Embryonic facial prominence (tissue), 1 donor: ENCODE measurements at regions not wholly inside any gene's neighbourhood (a gene's known extent, or its start where the extent isn't known, plus 50 kb on each side); places are given as distances from the start of the nearest gene placed in this dataset.
A peak's percentile ranks its signal among the peaks of the same experiment; 100 is the strongest.

Source experiments
- DNase-seq: peaks from one replicate; pipeline ENCODE4 v3.0.0-alpha.2; 2016; ENCODE audit errors: extremely low spot score

DNA sequence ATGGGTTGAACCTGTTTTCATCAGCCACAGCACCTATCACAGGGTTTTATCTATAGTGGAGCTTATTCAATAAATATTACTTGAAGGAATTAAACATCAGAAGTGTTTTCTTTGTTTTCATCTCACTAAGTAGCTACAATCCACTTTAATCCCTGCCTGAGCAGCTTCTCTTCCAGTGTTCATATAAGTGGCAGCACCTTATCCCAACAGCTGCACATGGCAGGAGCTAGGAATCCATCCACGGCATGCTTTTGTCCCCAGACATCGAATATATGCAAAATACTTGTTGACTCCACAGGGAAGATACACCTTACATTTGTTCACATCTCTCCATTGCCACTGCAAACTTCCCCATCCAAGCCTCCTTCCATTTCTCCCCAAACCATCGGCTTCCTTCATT lies 549.8 kb upstream of the FAM241A start:
- no peak for DNase-seq

DNA sequence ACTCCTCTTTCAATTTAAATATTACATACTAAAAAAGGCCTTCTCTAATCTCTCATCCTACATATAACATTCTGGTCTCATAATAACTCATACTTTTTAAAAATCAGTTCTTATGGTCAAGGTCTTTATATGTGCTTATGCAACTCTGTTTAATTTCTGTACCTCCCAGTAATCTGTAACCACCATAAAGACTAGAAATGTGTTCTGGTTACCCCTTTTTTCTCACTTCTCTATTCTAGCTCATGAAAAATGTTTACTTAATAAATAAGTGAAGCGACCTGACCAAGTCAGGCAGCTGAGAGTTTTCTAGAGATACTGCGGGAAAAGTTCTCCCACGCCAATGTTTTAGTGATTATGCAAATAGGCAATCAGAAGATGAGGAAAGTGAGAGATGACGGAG lies 548.8 kb upstream of the FAM241A start:
- DNase-seq = no peak

DNA sequence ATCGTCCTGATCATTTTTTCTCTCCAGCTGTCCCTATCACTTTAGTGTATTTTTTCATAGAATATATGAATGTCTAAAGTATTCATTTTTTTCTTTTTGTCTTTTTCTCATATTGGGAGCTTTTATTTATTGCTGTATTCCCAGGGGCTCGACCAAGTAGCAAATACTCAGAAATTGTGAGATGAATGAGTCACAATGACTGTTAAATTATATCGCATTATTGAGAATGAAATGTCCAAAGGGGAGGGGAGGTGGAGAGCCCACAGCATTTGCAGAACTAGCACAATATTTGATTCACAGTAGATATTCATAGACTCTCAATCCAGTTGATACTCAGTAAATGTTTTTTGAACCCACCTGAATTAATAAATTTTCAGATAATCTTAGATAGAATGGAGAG lies 543.6 kb upstream of the FAM241A start:
- DNase-seq = no peak

DNA sequence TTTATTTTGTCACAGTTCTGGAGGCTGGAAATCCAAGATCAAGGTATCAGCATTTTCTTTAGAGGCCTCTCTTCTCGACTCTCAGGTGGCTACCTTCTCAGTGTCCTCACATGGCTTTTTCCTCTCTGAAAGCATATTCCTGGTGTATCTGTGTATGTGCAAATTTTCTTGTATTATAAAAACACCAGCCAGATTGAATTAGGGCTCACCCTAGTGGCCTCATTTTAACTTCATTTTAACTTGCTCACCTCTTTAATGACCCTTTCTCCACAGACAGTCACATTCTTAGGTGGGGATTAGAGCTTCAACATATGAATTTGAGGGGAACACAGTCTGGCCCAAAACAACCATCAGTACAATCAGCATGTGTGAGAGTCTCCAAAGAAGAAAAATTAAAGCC lies 542.4 kb upstream of the FAM241A start:
- no peak for DNase-seq

DNA sequence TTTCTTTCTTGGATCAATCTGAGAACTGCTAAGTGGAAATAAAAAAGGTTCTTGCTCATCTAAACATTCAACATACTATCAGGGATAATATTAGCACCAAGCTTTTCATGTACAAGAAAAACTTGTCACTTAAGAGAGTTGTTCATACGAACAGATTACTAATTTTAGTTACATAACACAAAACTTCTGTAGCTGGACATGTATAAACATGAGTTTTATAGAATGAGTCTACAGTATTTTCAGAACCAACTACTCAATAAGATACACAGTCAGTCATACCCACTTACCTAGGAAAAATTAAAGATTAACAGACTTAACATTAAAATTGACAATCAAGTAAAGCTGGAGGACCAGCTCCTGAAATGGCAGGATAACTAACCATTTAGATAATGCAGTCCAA lies 540.1 kb upstream of the FAM241A start:
- DNase-seq = no peak

DNA sequence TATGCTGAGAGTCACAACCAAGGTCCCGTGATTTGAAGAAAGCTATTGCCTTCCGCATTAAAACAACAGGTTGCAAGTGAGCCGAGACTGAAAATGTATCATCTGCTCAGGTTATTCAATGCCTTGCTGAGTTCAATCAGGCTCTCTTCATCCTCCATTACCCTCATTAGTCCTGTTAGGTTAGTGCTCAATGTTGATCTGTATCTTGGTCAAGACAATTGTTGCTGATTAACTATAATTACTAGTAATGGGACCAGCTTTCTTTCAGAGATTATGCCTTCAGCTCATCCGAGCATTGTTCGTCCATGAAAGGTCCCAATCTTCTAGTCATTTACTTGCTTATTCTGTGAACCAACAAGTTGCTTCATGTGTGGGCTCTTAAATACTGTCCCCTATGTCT lies 534.6 kb upstream of the FAM241A start:
- no peak for DNase-seq

DNA sequence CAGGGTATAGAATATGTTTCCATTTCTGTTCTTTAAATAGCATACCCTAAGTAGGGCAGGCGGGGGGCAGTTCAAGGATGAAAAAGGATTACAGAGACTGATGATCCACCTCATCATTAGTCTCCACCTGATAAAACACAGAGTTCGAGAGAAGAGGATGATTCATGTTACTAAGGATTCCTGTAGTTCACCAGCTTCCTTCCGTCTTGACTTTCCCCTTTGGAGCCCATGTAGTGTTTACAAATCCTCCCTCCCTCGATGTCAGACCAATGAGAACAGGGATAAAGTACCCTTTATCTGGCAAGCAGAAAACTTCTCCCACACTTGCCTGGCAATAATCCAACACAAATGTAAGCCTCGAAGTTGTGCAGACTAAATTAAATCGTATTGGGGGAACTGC lies 526.3 kb upstream of the FAM241A start:
- no peak for DNase-seq

DNA sequence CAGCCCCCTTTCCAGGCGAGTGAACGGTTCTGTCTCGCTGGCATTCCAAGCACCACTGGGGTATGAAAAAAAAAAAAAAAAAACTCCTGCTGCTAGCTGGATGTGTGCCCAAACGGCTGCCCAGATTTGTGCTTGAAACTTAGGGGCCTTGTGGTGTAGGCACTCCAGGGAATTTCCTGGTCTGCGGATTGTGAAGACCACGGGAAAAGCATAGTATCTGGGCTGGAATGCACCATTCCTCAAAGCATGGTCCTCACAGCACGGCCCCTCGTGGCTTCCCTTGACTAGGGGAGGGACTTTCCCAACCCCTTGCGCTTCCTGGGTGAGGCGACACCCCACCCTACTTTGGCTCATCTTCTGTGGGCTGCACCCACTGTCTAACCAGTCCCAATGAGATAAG lies 516.8 kb upstream of the FAM241A start:
- DNase-seq = no peak

DNA sequence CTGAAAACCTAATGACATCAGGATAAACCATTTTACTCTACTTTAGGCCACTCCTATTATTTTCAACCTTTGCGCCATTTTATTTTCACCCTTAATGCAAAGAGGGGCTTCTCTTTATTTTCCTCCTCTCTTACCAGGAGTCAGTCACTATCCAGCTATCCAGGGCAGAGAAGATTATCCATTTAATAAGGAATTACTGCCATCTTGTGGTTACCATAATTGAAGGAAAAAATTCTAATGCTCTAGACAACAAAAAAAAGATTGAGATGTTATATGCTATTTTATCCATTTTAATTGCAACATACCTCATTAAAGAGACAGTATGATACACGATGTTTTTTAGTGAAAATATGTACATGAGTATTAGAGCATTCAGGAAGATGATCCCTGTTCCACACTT lies 514.5 kb upstream of the FAM241A start:
- peak; percentile 49 for DNase-seq

DNA sequence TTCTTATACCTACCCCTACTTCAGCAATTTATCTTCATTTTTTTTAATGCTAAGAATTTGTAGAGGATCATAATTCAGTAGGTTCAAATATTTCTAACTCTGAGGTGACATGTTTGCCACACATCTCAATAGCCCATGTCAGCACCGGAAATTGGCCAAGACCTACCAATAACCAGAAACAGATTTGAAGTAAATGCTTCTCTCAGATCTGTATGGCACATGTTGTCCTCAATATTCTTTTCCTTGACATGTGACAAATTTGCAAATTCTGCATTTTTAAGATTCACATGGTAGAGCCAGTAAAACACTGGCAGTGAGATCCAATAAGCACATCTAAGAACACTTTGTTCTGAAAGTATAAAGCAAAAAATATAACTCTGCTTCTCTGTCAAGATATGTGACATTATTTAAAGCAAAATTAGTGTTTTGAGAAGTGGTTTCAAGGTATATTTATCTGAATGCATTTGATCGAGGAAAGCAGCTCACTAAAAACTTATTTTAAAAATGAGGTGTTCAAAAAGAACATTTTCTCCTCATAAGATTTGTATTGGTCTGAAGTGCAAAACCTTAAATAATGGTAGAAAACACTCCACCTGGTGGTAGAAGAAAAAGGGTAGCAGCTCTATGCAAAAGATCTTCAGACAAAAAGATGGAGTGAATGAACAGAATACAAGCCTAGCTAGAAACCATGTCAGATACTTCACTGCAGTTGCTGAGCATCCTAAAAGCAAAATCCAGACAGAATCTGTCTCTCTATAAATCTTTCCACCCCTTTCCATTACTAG lies 513.8 kb upstream of the FAM241A start:
- no peak for DNase-seq

DNA sequence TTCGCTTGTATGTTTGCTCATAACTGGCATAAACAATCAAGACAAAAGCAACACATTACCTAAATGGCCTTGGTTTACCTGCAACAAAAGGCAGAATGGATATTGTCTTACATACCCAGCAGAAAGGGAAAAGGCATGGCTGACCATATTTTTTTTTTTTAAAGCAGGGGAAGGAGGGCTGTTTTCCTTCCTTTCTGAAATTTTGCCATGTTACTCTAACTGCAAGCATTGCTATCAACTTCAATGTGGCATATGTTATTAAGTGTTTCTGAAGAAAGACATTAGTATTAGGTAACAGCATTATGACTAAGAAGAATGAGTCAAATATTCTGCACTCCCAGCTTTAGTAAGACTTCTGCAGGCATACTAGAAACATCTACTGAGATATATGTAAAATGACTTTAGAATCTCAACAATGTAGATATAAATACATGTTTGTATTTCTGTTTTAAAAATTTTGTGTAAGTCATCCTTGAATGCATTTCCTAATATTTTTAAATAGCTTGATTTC lies 512.6 kb upstream of the FAM241A start:
- DNase-seq = no peak

DNA sequence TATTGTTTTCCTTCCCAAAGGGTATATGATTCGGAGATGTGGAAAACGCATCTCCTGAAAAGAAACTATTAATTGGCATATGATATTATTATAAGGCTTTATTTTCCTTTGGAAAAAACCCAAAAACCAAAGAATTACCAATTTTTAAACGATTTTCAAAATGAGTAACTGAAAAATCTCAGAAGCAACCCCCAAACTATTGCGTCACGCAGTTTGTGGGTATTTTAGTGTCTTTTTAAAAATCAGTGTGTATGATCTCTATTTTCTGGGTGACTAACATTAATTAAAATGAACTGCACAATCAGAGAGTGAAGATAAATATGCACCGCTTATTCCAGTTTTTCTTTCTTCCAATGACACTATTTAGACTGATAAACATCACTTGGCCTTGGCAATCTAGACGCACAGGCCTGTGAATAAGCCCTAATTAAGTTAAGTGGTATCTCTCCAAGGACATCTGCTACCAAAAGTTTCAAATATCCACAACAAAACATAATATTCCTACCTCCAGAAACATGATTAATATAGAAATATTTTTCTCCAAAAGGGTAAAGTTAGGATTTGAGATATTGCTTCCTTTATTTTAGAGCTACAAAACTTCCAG lies 511.5 kb upstream of the FAM241A start:
- no peak for DNase-seq

DNA sequence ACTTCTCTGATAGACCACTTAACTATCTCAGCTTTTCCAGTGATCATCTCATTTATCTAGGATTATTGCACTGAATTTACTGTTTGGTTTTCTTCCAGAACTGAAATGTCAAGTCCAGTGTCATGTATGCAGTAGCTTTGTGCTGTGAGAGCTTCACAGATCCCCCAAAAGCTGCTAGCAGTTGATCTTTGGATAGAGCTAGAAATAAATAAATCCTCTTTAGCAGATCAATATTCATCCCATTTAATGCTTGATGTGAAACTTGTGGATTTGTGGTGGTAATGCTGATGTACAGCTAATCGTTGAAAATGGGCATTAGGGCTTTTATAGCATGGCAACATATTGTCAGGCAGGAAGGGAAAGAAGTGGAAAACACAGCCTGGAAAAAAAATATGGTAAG lies 509.6 kb upstream of the FAM241A start:
- DNase-seq = no peak

DNA sequence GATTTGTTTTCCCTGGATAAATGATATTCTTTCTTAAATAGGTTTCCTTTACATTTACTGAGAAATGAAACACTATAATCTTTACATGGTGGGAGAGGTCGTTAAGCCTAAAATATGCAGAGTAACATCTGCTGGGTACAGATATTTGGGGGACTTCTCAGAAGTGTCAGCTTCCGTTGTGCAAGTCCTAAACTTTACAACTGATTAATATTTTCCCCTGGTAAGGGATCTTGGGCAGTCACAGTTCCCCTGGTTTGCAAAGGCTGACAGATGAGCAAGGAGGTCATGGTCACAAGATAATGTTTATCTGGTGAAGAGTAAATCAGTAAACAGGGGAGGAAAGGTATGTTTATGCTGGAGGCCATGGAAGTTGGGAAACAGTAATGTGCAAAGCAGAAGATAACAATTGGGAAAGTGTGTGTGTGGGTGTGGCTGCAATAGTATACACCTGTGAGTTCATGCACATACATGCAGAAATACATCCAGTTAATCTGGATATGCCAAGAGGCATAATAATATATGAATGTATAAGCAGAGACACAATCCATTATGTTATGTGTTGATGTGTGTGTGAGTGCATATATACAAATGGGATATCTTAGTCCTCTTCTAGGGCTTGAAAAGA lies 508.2 kb upstream of the FAM241A start:
- no peak for DNase-seq

DNA sequence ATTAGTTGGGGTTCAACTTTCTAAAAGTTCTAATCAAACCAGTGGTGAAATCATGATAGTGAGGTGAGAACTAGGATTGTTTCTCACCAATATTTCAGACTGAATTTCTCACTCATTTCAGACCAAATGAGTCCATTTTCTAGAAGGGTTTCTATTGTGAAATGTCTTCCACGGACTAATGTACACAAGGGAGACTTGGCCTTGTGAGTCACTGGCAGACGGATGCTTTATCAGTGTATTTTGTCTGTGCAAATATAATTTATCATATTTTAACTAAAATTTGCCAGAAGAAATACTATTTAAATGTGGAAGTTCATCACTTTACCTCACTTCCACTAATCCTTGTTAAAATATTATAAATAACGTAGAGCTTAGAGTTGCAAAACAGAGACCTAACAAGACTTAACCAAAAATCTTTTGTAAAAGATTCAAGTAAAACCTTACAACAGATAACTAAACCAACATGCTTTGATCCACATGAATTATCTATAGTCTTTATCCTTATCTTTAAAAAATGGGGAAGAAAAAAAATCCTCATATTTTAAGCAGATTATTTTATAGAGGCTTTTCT lies 506.0 kb upstream of the FAM241A start:
- no peak for DNase-seq

DNA sequence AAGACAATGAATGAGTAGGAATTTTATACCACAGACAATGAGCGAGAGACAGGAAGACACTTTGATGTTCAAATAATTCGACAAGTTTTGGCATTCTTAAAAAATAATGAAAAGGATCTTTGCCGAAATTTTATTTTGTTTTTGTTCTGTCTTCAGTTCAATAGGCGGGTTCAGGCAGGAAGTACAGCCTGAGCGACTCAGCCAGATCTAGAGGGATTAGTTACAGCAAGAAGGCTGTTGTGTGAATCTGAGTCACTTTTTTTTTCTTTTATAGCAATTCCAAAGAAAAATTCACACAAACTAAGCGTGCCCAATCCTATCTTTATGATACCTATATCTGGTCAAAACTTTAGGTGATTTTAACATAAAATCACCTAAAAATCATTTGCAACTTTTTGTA lies 505.4 kb upstream of the FAM241A start:
- DNase-seq = no peak

DNA sequence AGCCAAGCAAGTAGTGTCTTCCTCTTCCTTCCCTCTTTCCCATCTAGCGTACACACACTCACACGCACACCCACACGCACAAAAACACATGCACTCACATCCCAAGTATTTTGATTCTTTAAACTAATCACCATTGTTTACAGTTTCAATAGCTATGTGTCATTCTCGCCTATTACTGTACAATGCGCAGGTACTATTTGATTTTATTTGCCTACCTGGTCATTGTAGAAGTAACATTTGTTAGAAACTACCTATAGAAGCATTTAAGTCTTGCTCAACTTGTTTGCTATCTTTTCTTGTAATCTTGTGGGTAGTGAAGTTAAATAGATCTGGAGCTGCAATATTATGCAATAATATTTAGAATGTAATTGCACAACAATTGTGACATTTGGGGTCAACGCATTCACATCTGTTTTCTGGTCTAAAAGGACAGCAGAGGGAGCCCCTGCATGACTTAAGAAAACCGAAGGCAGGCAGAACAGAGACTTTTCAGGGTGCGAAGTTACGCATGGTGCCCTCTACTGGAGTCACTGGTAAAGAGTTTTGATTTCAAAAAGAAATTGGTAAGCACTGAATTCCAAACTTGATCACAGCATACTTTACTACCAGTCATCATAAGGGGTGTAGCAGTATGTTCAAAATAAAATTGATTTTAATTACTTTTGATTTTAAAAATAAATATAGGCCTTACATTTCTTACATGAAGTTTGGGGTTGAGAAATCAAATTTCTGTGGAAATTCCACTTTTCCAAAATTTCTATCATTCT lies 503.3 kb upstream of the FAM241A start:
- DNase-seq = peak; percentile 72

DNA sequence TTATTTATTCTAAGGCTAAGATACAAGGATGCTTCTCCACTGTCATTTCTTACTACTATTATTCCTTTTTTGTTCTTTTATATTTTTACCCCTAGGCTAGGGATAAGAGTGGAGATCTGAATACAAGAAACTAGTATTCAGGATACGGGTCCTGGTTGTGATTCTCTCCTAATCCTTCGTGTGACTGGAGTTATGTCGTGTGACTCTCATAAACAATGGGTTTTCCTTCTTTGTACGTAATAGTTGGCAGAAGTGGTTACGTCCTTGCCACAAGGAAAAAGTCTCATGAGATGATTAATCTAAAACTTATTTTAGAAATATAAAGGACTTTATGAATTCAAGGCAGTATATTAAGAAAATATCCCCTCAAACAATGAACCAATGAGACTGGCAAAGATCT lies 497.2 kb upstream of the FAM241A start:
- DNase-seq = no peak

DNA sequence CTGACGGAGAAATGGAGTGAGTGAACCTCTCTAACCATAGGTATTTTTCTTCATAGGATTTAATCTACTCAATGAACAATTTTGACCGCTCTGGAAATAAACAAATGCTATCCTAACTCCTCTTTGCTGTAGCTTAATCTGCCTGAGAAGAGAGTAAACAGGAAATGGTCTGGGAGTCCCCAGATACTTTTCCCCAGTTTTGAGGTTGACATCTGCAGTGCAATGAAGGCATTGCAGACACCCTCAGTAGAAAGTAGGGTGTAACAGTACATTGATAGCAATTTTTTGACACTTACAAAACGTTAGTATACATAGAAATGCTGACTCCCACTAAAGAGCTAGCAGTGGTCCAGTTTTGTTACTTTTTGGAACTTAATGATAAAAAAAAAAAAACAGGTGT lies 495.9 kb upstream of the FAM241A start:
- DNase-seq = no peak

DNA sequence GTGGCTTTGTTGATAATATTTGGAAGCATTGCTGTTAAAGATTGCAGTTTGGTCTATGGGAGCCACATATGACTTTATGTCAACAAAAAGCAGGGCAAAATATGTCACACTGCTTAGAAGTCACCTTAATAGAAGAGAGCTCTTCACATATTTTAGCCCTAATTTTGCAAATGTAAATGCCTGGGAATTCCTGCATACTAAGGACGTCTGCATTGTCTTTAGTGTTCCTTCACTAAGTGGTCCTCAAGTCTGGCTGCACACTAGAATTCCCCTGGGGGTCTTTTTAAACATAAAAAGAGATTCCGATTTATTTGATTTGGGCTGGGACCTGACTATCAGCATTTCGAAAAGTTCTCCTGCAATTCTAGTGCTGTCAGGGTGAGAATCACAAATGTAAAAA lies 495.1 kb upstream of the FAM241A start:
- DNase-seq = no peak

DNA sequence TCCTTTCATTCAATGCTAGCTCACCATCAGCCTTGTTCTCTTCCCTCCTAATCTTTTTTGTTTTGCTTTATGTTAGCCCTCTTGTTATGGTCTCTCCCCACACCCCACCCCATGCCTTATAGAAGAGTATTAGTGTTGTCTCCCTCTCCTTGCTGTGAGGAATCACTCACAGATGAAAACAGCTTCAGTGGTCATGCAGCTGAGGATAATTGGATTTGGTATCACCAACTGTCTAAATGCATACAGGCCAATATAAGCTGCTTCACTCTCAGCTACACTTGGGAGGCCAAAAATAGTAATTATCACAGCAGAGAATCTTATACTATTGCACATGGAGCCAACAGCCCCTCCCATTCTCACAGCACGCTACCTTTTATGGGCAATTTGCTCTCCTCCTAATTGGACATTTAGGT lies 494.6 kb upstream of the FAM241A start:
- DNase-seq = no peak

DNA sequence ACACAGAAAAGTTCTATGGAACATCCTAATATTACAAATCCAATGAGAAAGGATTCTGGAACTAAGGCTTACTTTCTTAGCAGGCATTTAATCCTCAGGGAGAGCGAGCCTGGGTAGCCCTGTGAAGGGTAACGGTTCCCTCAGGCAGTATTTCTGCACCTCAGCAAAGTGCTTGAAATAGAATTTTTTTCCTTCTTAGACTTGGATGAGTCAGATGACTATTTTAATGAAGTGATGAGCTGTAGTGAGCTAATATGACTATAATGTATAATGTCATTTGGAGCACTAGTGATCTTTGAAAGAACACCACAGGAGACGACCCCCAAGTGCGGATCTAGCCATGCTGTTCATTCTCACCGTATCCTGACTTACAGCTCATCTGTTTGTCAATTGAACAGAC lies 493.0 kb upstream of the FAM241A start:
- DNase-seq = no peak
